ENCODE measurements at regions not wholly inside any gene's neighbourhood (a gene's known extent, or its start where the extent isn't known, plus 50 kb on each side); places are given as distances from the start of the nearest gene placed in this dataset.

GRCh38 chr12:113620437-113620976 is 148.8 kb upstream of the LHX5 start:
- DNase-seq (ENCODE audit: low read depth): no peak

GRCh38 chr12:113619202-113619601 is 147.5 kb upstream of the LHX5 start:
- no peak for DNase-seq (ENCODE audit: low read depth)

DNA sequence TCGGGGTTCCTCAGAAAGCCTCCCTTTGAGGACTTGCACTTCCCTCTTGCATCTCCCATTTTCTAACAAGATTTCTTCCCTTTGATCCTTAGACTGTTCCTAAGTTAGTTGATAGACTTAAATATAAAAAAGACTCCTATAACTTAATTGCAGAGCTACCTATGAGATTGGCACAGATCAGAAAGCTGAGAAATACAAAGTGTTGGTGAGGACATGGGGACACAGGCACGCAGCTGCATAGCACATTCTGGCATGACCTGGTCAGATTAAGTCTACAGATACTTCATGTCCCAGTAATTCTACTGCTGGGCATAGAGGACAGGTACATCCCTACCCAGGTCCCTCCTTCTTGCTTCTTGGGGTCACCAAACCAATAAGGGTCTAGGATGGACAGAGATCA is 141.7 kb upstream of the LHX5 start:
- no peak for DNase-seq (ENCODE audit: low read depth)

DNA sequence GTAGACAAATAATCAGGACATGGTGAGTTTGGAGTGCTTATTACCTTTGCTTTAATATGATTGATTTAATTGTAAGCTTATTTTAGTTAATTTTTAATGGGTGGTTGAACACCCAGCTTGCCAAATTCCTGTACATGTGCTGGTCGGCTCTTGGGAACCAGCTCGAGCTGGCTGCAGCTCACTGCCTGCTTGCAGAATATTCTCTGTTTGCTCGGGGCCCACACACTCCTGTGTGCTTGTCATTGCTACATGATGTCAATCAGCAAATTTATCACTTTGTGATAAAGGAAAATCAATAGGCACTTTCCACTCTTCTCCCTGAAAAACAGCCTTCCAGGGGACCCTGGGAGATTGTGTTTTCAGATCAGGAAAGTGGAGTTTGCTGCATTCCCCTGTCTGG is 141.1 kb upstream of the LHX5 start:
- no peak for DNase-seq (ENCODE audit: low read depth)

- no peak for DNase-seq (ENCODE audit: low read depth)
Observed at GRCh38 chr12:113612076-113612728, 140.5 kb upstream of the LHX5 start.

GRCh38 chr12:113611652-113612051 is 140.0 kb upstream of the LHX5 start:
- no peak for DNase-seq (ENCODE audit: low read depth)

GRCh38 chr12:113610698-113611097 is 139.0 kb upstream of the LHX5 start:
- DNase-seq (ENCODE audit: low read depth): no peak

GRCh38 chr12:113609692-113610469 is 138.2 kb upstream of the LHX5 start:
- DNase-seq (ENCODE audit: low read depth): no peak

DNA sequence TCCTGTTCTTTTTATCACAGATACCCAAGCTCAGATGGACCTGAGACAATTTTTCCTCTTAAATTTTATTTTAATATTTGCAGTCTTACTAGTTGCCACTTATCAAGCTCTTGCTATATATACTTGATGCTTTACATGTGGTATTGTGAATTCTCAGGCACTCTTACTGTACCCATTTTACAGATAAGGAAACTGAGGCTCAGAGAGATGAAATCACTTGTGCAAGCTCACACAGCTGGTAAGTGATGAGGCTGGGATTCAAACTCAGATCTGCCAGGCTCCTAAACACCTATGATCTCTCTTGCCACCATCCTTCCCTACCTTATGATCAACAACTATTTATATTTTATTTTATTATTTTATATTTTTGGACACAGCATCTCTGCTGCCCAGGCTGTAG is 133.0 kb upstream of the LHX5 start:
- DNase-seq (ENCODE audit: low read depth): no peak

- no peak for DNase-seq (ENCODE audit: low read depth)
Observed at GRCh38 chr12:113601656-113602263, 130.1 kb upstream of the LHX5 start.

- no peak for DNase-seq (ENCODE audit: low read depth)
Observed at GRCh38 chr12:113598815-113599406, 127.2 kb upstream of the LHX5 start.

- no peak for DNase-seq (ENCODE audit: low read depth)
Observed at GRCh38 chr12:113594967-113595366, 123.3 kb upstream of the LHX5 start.

- DNase-seq (ENCODE audit: low read depth): peak; percentile 42
Observed at GRCh38 chr12:113591480-113591974, 119.9 kb upstream of the LHX5 start.

- DNase-seq (ENCODE audit: low read depth): no peak
Observed at GRCh38 chr12:113589437-113589836, 117.8 kb upstream of the LHX5 start.

GRCh38 chr12:113587720-113588119 is 116.0 kb upstream of the LHX5 start:
- DNase-seq (ENCODE audit: low read depth): no peak

- no peak for DNase-seq (ENCODE audit: low read depth)
Observed at GRCh38 chr12:113586461-113586860, 114.8 kb upstream of the LHX5 start.

- DNase-seq (ENCODE audit: low read depth): no peak
Observed at GRCh38 chr12:113582521-113583218, 111.0 kb upstream of the LHX5 start.

DNA sequence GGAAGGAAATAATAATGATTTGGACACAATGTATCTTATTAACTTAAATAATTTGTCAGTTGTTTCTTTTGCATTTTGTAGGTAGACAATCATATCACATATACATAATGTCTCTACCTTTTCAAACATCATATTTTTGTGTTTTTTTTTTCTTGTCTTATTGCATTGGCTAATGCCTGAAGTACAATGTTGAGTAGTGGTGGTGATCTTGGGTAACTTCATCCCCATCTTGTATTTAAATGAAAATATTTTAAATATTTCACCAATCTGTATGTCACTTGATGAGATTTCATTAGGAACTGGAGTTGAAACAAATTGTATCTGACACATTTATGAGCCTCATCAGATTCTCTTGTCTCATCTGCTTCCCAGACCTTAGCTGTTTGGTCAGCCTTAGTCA is 109.7 kb upstream of the LHX5 start:
- no peak for DNase-seq (ENCODE audit: low read depth)

- no peak for DNase-seq (ENCODE audit: low read depth)
Observed at GRCh38 chr12:113580437-113580836, 108.8 kb upstream of the LHX5 start.

DNA sequence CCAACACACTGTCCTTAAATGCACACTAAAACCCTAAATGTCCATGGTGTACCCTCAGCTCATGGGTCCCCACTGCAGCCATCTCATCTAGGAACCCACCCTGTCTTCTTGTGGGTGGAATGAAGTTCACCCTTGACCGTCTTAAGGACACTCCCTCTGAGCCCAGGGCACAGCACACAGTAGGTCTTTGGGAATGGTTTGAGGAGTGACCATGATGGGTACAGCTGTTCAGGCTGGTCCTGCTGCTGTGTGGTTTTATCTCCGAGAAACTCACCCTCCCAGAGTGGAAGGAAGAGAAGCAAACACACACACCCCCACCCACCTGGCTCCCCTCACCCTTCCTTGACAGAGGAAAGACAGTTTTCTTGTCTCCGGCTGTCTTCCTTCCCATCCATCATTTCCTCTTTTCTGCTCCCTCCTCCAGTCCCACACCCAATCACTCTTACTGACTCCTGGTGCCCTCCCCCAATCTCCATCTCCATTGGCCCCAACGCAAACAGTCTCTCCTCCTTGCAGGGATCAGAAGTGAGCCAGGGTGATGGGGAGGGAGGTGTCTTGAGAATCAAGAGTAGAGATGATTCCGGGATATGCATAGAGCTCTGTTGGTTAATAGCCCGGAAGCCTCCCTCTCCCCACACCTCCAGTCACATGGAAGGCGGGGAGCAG is 105.9 kb upstream of the LHX5 start:
- DNase-seq (ENCODE audit: low read depth): no peak

DNA sequence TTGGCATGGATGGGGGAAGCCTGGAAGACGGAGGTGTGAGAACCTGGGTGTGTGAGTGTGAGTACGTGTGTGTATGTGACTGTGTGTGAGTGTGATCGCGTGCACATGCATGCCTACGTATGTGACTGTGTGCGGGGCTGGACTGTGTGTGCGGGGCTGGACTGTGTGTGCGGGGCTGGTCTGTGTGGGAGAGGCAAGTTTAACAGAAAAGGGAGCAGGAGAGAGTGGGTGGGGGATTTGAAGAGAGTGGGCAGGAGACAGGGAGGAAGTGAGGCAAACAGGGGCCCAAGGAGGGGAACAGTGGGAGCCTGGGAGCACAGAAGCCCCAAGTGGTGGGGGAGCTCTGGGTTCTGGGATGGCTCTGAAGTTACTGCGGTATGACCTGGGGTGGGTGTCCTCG is 103.7 kb upstream of the LHX5 start:
- no peak for DNase-seq (ENCODE audit: low read depth)

Measured in CMK (cell line).